Smooth muscle cell (in vitro differentiated cells): ENCODE measurements at regions not wholly inside any gene's neighbourhood (a gene's known extent, or its start where the extent isn't known, plus 50 kb on each side); places are given as distances from the start of the nearest gene placed in this dataset.

ENCODE experiments used
- DNase-seq: peaks from one replicate; lab custom pipeline; 2025; ENCODE audit not compliant: unreplicated experiment; lab: John Stamatoyannopoulos, UW
- H2AFZ ChIP-seq: fragments of 200-600 bp; sonication (generic); 2 replicates; pipeline ENCODE4 v1.6.0; 2016; ENCODE audit warnings: antibody characterized with exemption, low read depth, mild to moderate bottlenecking
- H3F3A ChIP-seq: fragments of 200-600 bp; sonication (generic); 2 replicates; pipeline ENCODE4 v1.6.0; 2017; ENCODE audit warnings: antibody characterized with exemption, low read depth
- H3K27ac ChIP-seq: fragments of 200-600 bp; sonication (generic); 2 replicates; pipeline ENCODE4 v1.5.1; 2016; ENCODE audit warnings: low read depth, mild to moderate bottlenecking
- H3K27me3 ChIP-seq: fragments of 200-600 bp; sonication (generic); 2 replicates; pipeline ENCODE4 v1.6.1; 2016; ENCODE audit warnings: low read depth, mild to moderate bottlenecking
- H3K36me3 ChIP-seq: fragments of 200-600 bp; sonication (generic); 2 replicates; pipeline ENCODE4 v1.5.1; 2016; ENCODE audit warnings: low read depth
- H3K4me1 ChIP-seq: fragments of 200-600 bp; sonication (generic); 2 replicates; pipeline ENCODE4 v1.5.1; 2016; ENCODE audit warnings: low read depth
- H3K4me2 ChIP-seq: fragments of 200-600 bp; sonication (generic); 2 replicates; pipeline ENCODE4 v1.6.0; 2016; ENCODE audit warnings: mild to moderate bottlenecking
- H3K4me3 ChIP-seq: fragments of 200-600 bp; sonication (generic); 2 replicates; pipeline ENCODE4 v1.5.1; 2016; ENCODE audit warnings: mild to moderate bottlenecking
- H3K79me2 ChIP-seq: fragments of 200-600 bp; sonication (generic); 2 replicates; pipeline ENCODE4 v1.6.0; 2016; ENCODE audit warnings: low read depth, mild to moderate bottlenecking
- H3K9ac ChIP-seq: fragments of 200-600 bp; sonication (generic); 2 replicates; pipeline ENCODE4 v1.6.0; 2016; ENCODE audit warnings: low read depth
- H3K9me3 ChIP-seq: fragments of 200-600 bp; sonication (generic); replicated peaks from 2 replicates; pipeline ENCODE4 v1.5.1; 2016; ENCODE audit warnings: low read depth
- H4K20me1 ChIP-seq: fragments of 200-600 bp; sonication (generic); 2 replicates; pipeline ENCODE4 v1.6.0; 2016; ENCODE audit warnings: low read depth
- CTCF ChIP-seq: fragments of 200-600 bp; sonication (generic); IDR thresholded peaks from 2 replicates; pipeline ENCODE4 v1.5.1; 2017; ENCODE audit warnings: borderline replicate concordance, mild to moderate bottlenecking, antibody characterized with exemption; ENCODE audit not compliant: insufficient read depth, poor library complexity, severe bottlenecking
- WGBS: methylation state at CpG from one replicate; pipeline ENCODE4 v1.1.7; 2016; ENCODE audit warnings: low lambda C conversion rate; 5-methylcytosine and 5-hydroxymethylcytosine counted together

- Histone ChIP-seq H3K9ac (no peak overlapping the region), H2AFZ (no peak overlapping the region), H3K27ac (no peak overlapping the region), H3K9me3 (no peaks in the 10 kb centered on the region), H3K36me3 (no peaks in the 10 kb centered on the region), H3F3A (peaks cover 18% of the 10 kb centered on the region), H3K4me2 (no peak overlapping the region), H3K4me3 (no peak overlapping the region), H3K4me1 (peaks cover 15% of the 10 kb centered on the region), H3K27me3 (no peaks in the 10 kb centered on the region), H4K20me1 (no peaks in the 10 kb centered on the region), H3K79me2 (no peaks in the 10 kb centered on the region)
- no peak for TF ChIP-seq CTCF
- WGBS, result 96% methylated on average over 3 of the region's 3 CpGs
- DNase-seq, result no peak
These were observed 114.7 kb upstream of the EDNRA start for GRCh38 chr4:147366164-147366563.

- Histone ChIP-seq H4K20me1 (no peaks in the 10 kb centered on the region), H3K9ac (no peak overlapping the region), H3K4me1 (peaks cover 3% of the 10 kb centered on the region), H3K4me2 (no peak overlapping the region), H3K4me3 (no peak overlapping the region), H3K27ac (no peak overlapping the region), H3K27me3 (no peaks in the 10 kb centered on the region), H3K36me3 (no peaks in the 10 kb centered on the region), H2AFZ (no peak overlapping the region), H3K79me2 (no peaks in the 10 kb centered on the region), H3F3A (peaks cover 11% of the 10 kb centered on the region), H3K9me3 (no peaks in the 10 kb centered on the region)
- no peak for TF ChIP-seq CTCF
- DNase-seq, result no peak
These were observed 113.0 kb upstream of the EDNRA start for GRCh38 chr4:147367891-147368290.

- Histone ChIP-seq H3K79me2 (no peaks in the 10 kb centered on the region), H3K36me3 (no peaks in the 10 kb centered on the region), H3K9ac (no peak overlapping the region), H2AFZ (no peak overlapping the region), H3K4me1 (peaks cover 3% of the 10 kb centered on the region), H3F3A (peaks cover 11% of the 10 kb centered on the region), H3K27me3 (no peaks in the 10 kb centered on the region), H3K27ac (peak overlapping the region; percentile 27), H3K4me2 (no peak overlapping the region), H3K4me3 (no peak overlapping the region), H3K9me3 (no peaks in the 10 kb centered on the region), H4K20me1 (no peaks in the 10 kb centered on the region)
- TF ChIP-seq CTCF, result no peak
- no peak for DNase-seq
These were observed 111.9 kb upstream of the EDNRA start for GRCh38 chr4:147368948-147369347.

- H3K27me3 ChIP-seq, result no peaks in the 10 kb centered on the region
- DNase-seq, result no peak
- H3K9me3 ChIP-seq, result no peaks in the 10 kb centered on the region
- no peak overlapping the region for H3K4me3 ChIP-seq
- H3K4me2 ChIP-seq, result peak overlapping the region; percentile 50
- H3F3A ChIP-seq, result peaks cover 11% of the 10 kb centered on the region
- H4K20me1 ChIP-seq, result no peaks in the 10 kb centered on the region
- peak overlapping the region; percentile 90 for H2AFZ ChIP-seq
- H3K79me2 ChIP-seq, result no peaks in the 10 kb centered on the region
- TF ChIP-seq CTCF, result no peak
- 65% methylated on average over 2 of the region's 2 CpGs for WGBS
- H3K4me1 ChIP-seq, result peaks cover 3% of the 10 kb centered on the region
- H3K9ac ChIP-seq, result no peak overlapping the region
- no peaks in the 10 kb centered on the region for H3K36me3 ChIP-seq
- peak overlapping the region; percentile 70 for H3K27ac ChIP-seq
These were observed 110.4 kb upstream of the EDNRA start for GRCh38 chr4:147370473-147370872.
